NCI-H748 (cell line): ENCODE measurements at regions not wholly inside any gene's neighbourhood (a gene's known extent, or its start where the extent isn't known, plus 50 kb on each side); places are given as distances from the start of the nearest gene placed in this dataset.

Experiments
- DNase-seq: peaks from one replicate; lab custom pipeline; 2025; ENCODE audit not compliant: unreplicated experiment; lab: John Stamatoyannopoulos, UW

DNA sequence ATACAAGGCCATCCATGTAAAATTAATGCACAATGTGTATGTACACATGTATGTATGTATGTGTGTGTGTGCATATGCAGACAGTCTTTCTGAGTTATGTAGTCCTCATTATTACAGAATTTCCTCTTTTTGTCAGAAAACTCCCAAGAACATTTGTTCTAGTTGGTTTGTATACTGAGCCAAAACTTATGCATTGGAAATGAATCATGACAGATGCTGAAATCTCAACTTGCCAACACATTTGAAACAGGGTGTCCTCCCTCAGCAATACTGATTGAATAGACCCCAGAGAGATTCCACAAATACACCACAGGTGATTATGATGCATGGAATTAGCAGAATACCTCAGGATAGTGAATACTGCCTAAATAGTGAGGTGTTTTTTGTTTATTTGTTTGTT is 472.9 kb upstream of the PCDH15 start:
- no peak for DNase-seq

- DNase-seq = no peak
Observed at GRCh38 chr10:55272886-55273285, 471.9 kb upstream of the PCDH15 start.

DNA sequence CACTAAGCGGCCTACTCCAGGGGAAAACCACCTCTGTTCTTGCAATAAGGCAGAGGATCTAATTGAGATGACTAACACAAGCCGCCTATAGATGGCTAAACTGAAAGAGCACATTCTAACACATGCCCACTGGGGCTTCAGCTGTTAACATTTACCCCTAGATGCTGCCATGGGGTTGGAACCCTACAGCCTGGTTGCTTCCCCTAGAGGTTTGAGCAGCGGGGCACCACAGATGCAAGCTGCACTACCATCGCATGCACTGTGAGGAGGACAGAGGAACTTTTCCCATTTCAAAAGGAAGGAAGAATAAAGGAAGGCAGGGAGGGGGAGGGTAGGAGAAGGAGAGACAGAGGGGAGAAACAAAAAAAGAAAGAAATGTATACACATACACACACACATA is 465.8 kb upstream of the PCDH15 start:
- no peak for DNase-seq

GRCh38 chr10:55263327-55263726 is 462.3 kb upstream of the PCDH15 start:
- DNase-seq = no peak

DNA sequence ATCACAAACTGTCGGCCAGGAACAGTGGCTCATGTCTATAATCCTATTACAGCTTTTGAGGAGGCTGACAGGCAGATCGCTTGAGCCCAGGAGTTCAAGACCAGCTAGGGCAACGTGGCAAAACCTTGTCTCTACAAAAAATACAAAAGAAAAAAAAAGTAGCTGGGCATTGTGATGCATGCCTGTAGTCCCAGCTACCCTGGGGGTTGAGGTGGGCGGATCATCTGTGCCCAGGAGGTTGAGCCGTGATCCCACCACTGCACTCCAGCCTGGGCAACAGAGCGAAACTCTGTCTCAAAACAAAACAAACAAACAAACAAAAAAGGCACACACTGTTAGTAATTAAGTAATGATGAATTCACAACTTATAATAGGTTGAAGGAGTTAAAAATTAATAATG is 441.5 kb upstream of the PCDH15 start:
- DNase-seq = no peak

- no peak for DNase-seq
Observed at GRCh38 chr10:55237462-55237861, 436.4 kb upstream of the PCDH15 start.

DNA sequence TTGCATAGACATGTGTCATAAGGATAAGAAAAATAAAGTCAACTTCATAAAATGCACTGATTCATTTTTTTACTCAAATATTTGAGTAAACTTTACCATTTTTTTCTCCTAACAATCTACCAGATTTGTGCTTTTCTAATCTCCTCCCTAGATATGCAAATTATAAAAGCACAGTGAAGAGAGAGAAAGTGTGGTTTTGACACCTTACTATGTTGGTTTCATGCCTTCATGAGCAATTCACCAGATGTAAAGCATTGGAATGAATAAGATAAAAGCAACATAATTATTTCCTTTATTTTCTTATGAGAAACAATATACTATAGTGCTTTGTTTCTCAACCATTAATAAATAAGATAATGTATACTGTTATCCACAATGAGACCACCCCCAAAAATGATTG is 432.5 kb upstream of the PCDH15 start:
- no peak for DNase-seq

DNA sequence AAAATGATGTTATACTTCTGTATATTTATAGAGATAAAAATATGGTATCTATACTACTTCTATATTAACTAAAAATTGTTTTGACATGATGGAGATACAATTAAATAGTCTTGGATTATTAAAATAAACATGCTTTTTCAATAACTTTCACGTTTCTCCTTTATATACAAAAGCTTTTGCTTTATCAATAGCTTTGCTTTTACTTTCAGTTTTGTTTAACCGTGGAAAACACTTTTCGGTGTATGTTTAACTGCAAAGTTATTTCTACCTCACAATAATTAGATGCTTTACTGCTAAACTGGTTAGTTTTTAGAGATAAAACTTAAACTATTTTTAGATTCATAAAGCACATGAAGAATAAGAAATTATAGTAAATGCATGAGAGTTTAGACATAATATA is 432.1 kb upstream of the PCDH15 start:
- no peak for DNase-seq

DNA sequence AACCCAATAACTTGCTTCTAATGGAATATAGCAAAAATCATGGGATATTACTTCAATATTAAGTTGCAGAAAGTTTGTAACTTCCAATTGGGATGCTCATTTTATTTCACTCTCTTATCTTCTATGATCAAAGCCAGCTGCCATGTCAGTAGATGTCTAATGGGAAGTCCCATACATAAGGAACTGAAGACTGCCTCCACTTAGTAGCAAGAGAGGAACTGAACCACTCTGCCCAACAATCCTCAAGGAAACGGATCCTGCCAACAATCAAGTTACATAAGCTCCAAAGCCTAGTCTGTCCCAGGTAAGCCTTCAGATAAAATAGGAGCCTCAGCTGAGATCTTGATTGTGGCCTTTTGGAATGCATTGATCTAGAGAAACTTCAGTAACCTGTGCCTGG is 431.5 kb upstream of the PCDH15 start:
- no peak for DNase-seq

DNA sequence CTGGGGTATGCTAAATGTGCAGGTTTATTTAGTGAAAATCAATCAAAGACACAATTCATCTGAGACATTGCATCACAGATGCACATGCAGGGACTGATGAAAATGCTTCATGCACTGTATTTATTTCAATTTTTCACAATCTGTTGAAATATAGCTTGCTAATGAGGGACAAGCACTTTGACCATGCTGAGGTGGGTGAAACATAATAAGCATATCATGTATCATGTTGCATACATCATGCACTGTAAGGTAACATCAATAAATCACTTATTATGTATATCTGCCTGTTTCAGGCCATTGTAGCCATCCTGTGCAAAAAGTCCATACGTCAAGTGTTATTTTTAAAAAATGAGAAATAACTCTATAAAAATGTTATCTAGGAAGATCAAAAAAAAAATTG is 426.9 kb upstream of the PCDH15 start:
- no peak for DNase-seq

DNA sequence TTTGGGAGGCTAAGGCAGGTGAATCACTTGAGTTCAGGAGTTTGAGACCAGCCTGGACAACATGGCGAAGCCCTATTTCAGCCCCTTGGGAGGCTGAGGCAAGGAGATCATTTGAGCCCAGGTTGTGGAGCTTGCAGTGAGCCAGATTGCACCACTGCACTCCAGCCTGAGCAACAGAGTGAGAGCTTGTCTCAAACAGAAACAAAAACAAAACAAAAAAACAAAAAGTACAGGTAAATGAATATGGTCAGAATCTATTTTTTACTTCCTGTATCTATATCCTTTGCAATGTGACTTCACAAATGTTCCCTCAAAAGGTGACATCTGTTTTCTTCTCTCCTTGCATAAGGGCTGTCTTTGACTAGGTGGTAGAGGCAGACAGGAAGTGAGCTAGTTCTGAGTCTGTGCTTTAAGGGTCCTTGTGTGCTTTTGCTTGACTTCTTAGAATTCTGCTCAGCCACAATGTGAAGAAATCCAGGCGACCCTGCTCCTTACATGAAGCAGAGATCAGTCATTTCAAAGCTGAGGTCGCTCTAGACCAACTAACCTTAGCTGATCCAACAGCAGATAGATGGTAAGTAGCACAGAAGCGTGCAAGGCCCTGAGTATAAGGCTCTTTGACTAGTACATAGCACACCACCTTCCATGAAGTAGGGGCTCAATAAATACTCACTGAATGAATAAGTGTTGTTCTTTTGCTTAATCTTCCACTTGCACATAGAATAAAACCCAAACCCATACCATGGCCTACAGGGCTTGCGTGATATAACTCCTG is 423.2 kb upstream of the PCDH15 start:
- DNase-seq = no peak

GRCh38 chr10:55223352-55223751 is 422.3 kb upstream of the PCDH15 start:
- DNase-seq = no peak

DNA sequence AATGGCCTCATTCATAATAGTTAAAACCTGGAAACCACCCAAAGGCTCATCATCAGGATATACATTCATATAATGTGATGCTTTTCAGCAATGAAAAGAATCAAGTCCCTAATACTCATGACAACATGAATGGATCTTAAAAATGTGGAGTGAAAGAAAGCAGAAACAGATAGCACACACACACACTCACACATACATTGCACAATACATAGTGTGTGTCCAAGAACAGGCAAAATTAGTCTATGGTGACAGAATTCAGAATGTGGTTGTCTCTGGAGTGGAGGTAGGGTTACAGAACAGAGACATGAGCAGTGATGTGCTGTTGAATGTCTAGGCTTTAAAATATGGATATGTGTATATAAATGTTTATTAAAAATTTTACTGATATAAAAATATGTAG is 419.9 kb upstream of the PCDH15 start:
- DNase-seq = peak; percentile 30

DNA sequence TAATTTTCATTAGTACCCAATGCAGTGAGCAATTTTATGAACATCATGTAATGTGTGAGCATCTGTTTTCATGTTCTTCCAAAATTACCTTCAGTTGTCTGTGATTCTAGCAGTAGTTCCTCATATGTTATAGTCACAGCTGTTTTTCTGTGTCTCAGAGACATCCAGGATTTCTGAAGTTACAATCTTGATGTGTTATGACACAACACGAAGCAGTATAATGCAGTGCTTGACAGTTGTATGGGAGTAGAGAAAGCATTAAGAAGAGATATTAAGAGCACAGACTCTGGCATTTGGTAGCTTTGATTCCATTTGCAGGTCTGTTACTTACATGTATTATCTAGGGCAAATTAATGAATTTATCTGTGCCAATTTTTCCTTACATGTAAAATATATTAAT is 414.7 kb upstream of the PCDH15 start:
- DNase-seq = no peak

DNA sequence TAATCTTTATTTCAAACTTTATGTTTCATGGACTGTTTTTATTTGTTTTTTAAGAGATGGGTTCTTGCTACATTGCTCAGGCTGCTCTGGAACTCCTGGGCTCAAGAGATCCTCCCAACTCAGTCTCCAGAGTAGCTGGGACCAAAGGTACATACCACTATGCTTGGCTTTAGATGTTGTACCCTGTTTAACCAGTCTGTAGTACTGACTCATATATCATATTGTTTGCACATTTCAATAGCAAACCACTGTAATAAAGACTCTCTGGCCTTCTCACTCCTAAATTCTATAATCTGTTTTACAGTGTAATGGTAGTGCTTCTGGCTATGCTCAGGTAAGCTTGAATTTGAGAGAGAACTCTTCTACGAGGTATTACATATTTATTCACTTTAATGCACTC is 413.6 kb upstream of the PCDH15 start:
- DNase-seq = no peak

DNA sequence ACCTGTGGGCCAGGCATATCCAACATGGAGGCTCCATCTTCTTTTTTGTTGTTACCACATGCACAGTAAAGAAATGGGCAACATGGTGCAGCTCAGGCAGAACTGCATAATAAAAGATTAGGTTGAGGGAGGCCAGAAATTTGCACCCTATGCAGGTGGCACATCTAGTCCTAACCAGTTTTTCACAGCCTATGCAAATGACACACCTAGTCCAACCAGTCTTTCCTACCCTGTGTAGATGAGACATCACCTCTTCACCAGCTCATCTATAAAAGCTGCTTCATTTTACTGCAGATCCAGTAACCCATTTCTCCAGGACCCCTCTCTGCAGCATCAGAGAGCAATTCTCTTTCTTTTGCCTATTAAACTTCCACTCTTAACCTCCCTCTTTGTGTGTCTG is 411.0 kb upstream of the PCDH15 start:
- no peak for DNase-seq

DNA sequence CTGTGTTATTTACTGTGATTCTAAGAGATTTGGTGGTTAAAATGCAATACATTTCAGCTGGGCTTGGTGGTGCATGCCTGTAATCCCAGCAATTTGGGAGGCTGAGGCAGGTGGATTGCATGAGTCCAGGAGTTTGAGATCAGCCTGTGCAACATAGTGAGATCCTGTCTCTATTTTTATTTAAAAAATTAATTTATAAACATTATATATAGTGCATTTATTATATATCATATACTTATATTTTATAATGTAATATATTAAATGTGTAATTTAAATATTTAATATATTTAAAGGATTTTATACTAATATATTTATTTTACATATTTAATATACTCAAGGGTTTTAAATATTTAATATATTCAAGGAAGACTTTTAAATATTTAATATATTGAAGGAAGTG is 402.8 kb upstream of the PCDH15 start:
- DNase-seq = no peak

DNA sequence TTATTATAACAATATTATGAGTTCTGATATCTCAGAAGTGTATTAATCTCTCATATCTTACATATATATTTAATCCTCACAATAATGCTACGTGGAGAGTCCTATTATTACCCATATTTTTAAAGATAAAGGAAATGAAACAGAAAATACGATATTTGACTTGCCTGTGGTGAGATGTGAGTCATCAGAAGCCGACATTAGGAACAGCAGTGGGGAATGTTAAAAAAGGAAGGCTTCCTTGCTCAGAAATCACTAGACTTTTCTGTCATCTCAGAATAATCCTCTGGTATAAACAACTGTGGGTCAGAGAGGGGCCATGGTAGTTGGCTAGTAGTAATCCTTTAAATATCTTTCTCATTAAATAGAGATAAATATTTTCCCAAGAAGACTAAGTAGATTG is 402.3 kb upstream of the PCDH15 start:
- DNase-seq = no peak

DNA sequence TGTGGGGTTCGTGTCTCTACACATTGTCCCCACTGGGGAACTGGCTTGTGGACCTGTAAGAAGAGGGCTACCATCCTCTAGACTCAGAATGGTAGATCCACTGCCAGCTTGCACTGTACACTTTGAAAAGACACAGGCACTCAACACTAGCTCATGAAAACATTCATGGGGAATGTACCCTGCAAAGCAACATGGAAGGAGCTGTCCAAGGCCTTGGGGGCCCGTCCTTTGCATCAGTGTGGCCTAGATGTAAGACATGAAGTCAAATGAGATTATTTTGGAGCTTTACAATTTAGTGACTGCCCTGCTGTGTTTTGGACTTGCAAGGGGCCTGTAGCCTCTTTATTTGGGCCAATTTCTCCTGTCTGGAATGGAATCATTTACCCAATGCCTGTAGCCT is 399.0 kb upstream of the PCDH15 start:
- no peak for DNase-seq

GRCh38 chr10:55191236-55191860 is 390.3 kb upstream of the PCDH15 start:
- DNase-seq = no peak

DNA sequence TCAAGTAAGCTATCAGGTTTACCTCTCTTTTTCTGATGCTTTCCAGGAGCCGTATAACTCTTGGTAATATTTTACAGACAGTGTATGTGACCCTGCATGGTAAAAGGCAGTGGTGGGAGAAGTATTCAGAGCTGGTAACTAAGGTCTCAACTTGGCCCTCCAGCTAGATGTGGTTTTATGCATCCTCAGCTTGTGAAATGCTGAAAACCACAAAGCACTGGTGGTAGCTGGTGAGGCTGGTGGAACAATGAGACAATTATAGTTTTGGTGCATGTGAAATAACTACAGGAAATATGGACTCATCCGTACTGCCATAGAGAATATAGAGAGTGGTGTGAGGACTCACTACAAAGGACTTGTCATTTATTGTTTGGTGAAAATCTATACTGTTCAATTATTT is 383.0 kb upstream of the PCDH15 start:
- no peak for DNase-seq

GRCh38 chr10:55180357-55180756 is 379.3 kb upstream of the PCDH15 start:
- DNase-seq = no peak

GRCh38 chr10:55174419-55174818 is 373.4 kb upstream of the PCDH15 start:
- DNase-seq = peak; percentile 0
